ENCODE measurements at regions not wholly inside any gene's neighbourhood (a gene's known extent, or its start where the extent isn't known, plus 50 kb on each side); places are given as distances from the start of the nearest gene placed in this dataset.
A peak's percentile ranks its signal among the peaks of the same experiment; 100 is the strongest.

- H3K4me3 ChIP-seq (ENCODE audit: low read length) = peak overlapping the region; percentile 76
- H3K9me3 ChIP-seq (ENCODE audit: control insufficient read depth, low read length) = no peaks in the 10 kb centered on the region
- no peaks in the 10 kb centered on the region for H3K27me3 ChIP-seq (replicated peaks; ENCODE audit: control insufficient read depth, insufficient read depth, low read length)
- DNase-seq (ENCODE audit: low read depth) = no peak
- H3K9ac ChIP-seq (ENCODE audit: low read length) = peak overlapping the region; percentile 79
- H3K36me3 ChIP-seq (ENCODE audit: control insufficient read depth, insufficient read depth, low read length, severe bottlenecking) = no peaks in the 10 kb centered on the region
- peaks cover 15% of the 10 kb centered on the region for H3K4me1 ChIP-seq (ENCODE audit: control insufficient read depth, insufficient read depth, low read length)
These were observed 106.6 kb upstream of the CELF2 start for GRCh38 chr10:10911035-10911434.

GRCh38 chr10:10911471-10911921 lies 106.2 kb upstream of the CELF2 start:
- Histone ChIP-seq H3K36me3 (ENCODE audit: control insufficient read depth, insufficient read depth, low read length, severe bottlenecking) (no peaks in the 10 kb centered on the region), H3K9ac (ENCODE audit: low read length) (peak overlapping the region; percentile 79), H3K4me3 (ENCODE audit: low read length) (peak overlapping the region; percentile 76), H3K27me3 (replicated peaks; ENCODE audit: control insufficient read depth, insufficient read depth, low read length) (no peaks in the 10 kb centered on the region), H3K4me1 (ENCODE audit: control insufficient read depth, insufficient read depth, low read length) (peaks cover 15% of the 10 kb centered on the region), H3K9me3 (ENCODE audit: control insufficient read depth, low read length) (no peaks in the 10 kb centered on the region)
- DNase-seq (ENCODE audit: low read depth) = peak; percentile 96

- Histone ChIP-seq H3K36me3 (ENCODE audit: control insufficient read depth, insufficient read depth, low read length, severe bottlenecking) (no peaks in the 10 kb centered on the region), H3K27me3 (replicated peaks; ENCODE audit: control insufficient read depth, insufficient read depth, low read length) (no peaks in the 10 kb centered on the region), H3K4me3 (ENCODE audit: low read length) (no peak overlapping the region), H3K9ac (ENCODE audit: low read length) (no peak overlapping the region), H3K9me3 (ENCODE audit: control insufficient read depth, low read length) (no peaks in the 10 kb centered on the region), H3K4me1 (ENCODE audit: control insufficient read depth, insufficient read depth, low read length) (peaks cover 23% of the 10 kb centered on the region)
- no peak for DNase-seq (ENCODE audit: low read depth)
These were observed 103.5 kb upstream of the CELF2 start for GRCh38 chr10:10914144-10914543.

- peaks cover 33% of the 10 kb centered on the region for H3K4me1 ChIP-seq (ENCODE audit: control insufficient read depth, insufficient read depth, low read length)
- no peak overlapping the region for H3K9ac ChIP-seq (ENCODE audit: low read length)
- no peaks in the 10 kb centered on the region for H3K27me3 ChIP-seq (replicated peaks; ENCODE audit: control insufficient read depth, insufficient read depth, low read length)
- no peak overlapping the region for H3K4me3 ChIP-seq (ENCODE audit: low read length)
- H3K36me3 ChIP-seq (ENCODE audit: control insufficient read depth, insufficient read depth, low read length, severe bottlenecking) = no peaks in the 10 kb centered on the region
- H3K9me3 ChIP-seq (ENCODE audit: control insufficient read depth, low read length) = no peaks in the 10 kb centered on the region
- no peak for DNase-seq (ENCODE audit: low read depth)
These were observed 102.5 kb upstream of the CELF2 start for GRCh38 chr10:10915215-10915614.

GRCh38 chr10:10917031-10917430 lies 100.6 kb upstream of the CELF2 start:
- Histone ChIP-seq H3K27me3 (replicated peaks; ENCODE audit: control insufficient read depth, insufficient read depth, low read length) (no peaks in the 10 kb centered on the region), H3K4me3 (ENCODE audit: low read length) (no peak overlapping the region), H3K9ac (ENCODE audit: low read length) (no peak overlapping the region), H3K36me3 (ENCODE audit: control insufficient read depth, insufficient read depth, low read length, severe bottlenecking) (no peaks in the 10 kb centered on the region), H3K9me3 (ENCODE audit: control insufficient read depth, low read length) (no peaks in the 10 kb centered on the region), H3K4me1 (ENCODE audit: control insufficient read depth, insufficient read depth, low read length) (peaks cover 23% of the 10 kb centered on the region)
- DNase-seq (ENCODE audit: low read depth) = no peak

- H3K4me3 ChIP-seq (ENCODE audit: low read length) = no peak overlapping the region
- no peak for DNase-seq (ENCODE audit: low read depth)
- H3K9ac ChIP-seq (ENCODE audit: low read length) = no peak overlapping the region
- no peaks in the 10 kb centered on the region for H3K27me3 ChIP-seq (replicated peaks; ENCODE audit: control insufficient read depth, insufficient read depth, low read length)
- H3K9me3 ChIP-seq (ENCODE audit: control insufficient read depth, low read length) = no peaks in the 10 kb centered on the region
- no peaks in the 10 kb centered on the region for H3K36me3 ChIP-seq (ENCODE audit: control insufficient read depth, insufficient read depth, low read length, severe bottlenecking)
- peaks cover 18% of the 10 kb centered on the region for H3K4me1 ChIP-seq (ENCODE audit: control insufficient read depth, insufficient read depth, low read length)
These were observed 97.7 kb upstream of the CELF2 start for GRCh38 chr10:10919976-10920375.

- Histone ChIP-seq H3K36me3 (ENCODE audit: control insufficient read depth, insufficient read depth, low read length, severe bottlenecking) (no peaks in the 10 kb centered on the region), H3K4me1 (ENCODE audit: control insufficient read depth, insufficient read depth, low read length) (peaks cover 18% of the 10 kb centered on the region), H3K27me3 (replicated peaks; ENCODE audit: control insufficient read depth, insufficient read depth, low read length) (no peaks in the 10 kb centered on the region), H3K9me3 (ENCODE audit: control insufficient read depth, low read length) (no peaks in the 10 kb centered on the region), H3K4me3 (ENCODE audit: low read length) (no peak overlapping the region), H3K9ac (ENCODE audit: low read length) (no peak overlapping the region)
- DNase-seq (ENCODE audit: low read depth) = no peak
These were observed 95.7 kb upstream of the CELF2 start for GRCh38 chr10:10921826-10922461.

- Histone ChIP-seq H3K9me3 (ENCODE audit: control insufficient read depth, low read length) (no peaks in the 10 kb centered on the region), H3K9ac (ENCODE audit: low read length) (no peak overlapping the region), H3K36me3 (ENCODE audit: control insufficient read depth, insufficient read depth, low read length, severe bottlenecking) (no peaks in the 10 kb centered on the region), H3K4me3 (ENCODE audit: low read length) (no peak overlapping the region), H3K4me1 (ENCODE audit: control insufficient read depth, insufficient read depth, low read length) (peaks cover 18% of the 10 kb centered on the region), H3K27me3 (replicated peaks; ENCODE audit: control insufficient read depth, insufficient read depth, low read length) (no peaks in the 10 kb centered on the region)
- no peak for DNase-seq (ENCODE audit: low read depth)
These were observed 94.5 kb upstream of the CELF2 start for GRCh38 chr10:10923029-10923651.

GRCh38 chr10:10925667-10926066 lies 92.0 kb upstream of the CELF2 start:
- Histone ChIP-seq H3K27me3 (replicated peaks; ENCODE audit: control insufficient read depth, insufficient read depth, low read length) (no peaks in the 10 kb centered on the region), H3K9me3 (ENCODE audit: control insufficient read depth, low read length) (no peaks in the 10 kb centered on the region), H3K4me1 (ENCODE audit: control insufficient read depth, insufficient read depth, low read length) (no peaks in the 10 kb centered on the region), H3K4me3 (ENCODE audit: low read length) (no peak overlapping the region), H3K36me3 (ENCODE audit: control insufficient read depth, insufficient read depth, low read length, severe bottlenecking) (no peaks in the 10 kb centered on the region), H3K9ac (ENCODE audit: low read length) (no peak overlapping the region)
- DNase-seq (ENCODE audit: low read depth) = no peak

GRCh38 chr10:10927608-10928007 lies 90.1 kb upstream of the CELF2 start:
- Histone ChIP-seq H3K27me3 (replicated peaks; ENCODE audit: control insufficient read depth, insufficient read depth, low read length) (no peaks in the 10 kb centered on the region), H3K9me3 (ENCODE audit: control insufficient read depth, low read length) (no peaks in the 10 kb centered on the region), H3K9ac (ENCODE audit: low read length) (no peak overlapping the region), H3K36me3 (ENCODE audit: control insufficient read depth, insufficient read depth, low read length, severe bottlenecking) (no peaks in the 10 kb centered on the region), H3K4me3 (ENCODE audit: low read length) (no peak overlapping the region), H3K4me1 (ENCODE audit: control insufficient read depth, insufficient read depth, low read length) (no peaks in the 10 kb centered on the region)
- DNase-seq (ENCODE audit: low read depth) = no peak

- no peak overlapping the region for H3K4me3 ChIP-seq (ENCODE audit: low read length)
- DNase-seq (ENCODE audit: low read depth) = no peak
- no peaks in the 10 kb centered on the region for H3K27me3 ChIP-seq (replicated peaks; ENCODE audit: control insufficient read depth, insufficient read depth, low read length)
- H3K9me3 ChIP-seq (ENCODE audit: control insufficient read depth, low read length) = no peaks in the 10 kb centered on the region
- no peak overlapping the region for H3K9ac ChIP-seq (ENCODE audit: low read length)
- H3K4me1 ChIP-seq (ENCODE audit: control insufficient read depth, insufficient read depth, low read length) = no peaks in the 10 kb centered on the region
- no peaks in the 10 kb centered on the region for H3K36me3 ChIP-seq (ENCODE audit: control insufficient read depth, insufficient read depth, low read length, severe bottlenecking)
These were observed 86.5 kb upstream of the CELF2 start for GRCh38 chr10:10930979-10931743.
